Astrocyte (in vitro differentiated cells and primary cell): ENCODE measurements at regions not wholly inside any gene's neighbourhood (a gene's known extent, or its start where the extent isn't known, plus 50 kb on each side); places are given as distances from the start of the nearest gene placed in this dataset.

Experiments used
- DNase-seq: peaks from one replicate; pipeline ENCODE4 v3.0.0-alpha.2; 2010; ENCODE audit warnings: low read depth
- FAIRE-seq: peaks from 2 replicates; lab custom pipeline; 2011; peaks lifted over from hg19 to GRCh38; lab: Jason Lieb, UNC
- H2AFZ ChIP-seq: 2 replicates; pipeline ENCODE4 v1.6.0; 2012; ENCODE audit warnings: low read depth, low read length, inconsistent platforms
- H3K27ac ChIP-seq: 2 replicates; pipeline ENCODE4 v1.5.1; 2011; ENCODE audit warnings: low read depth, low read length, inconsistent platforms
- H3K27me3 ChIP-seq: 2 replicates; pipeline ENCODE4 v1.6.0; 2011; ENCODE audit warnings: low read length, inconsistent platforms; ENCODE audit not compliant: insufficient read depth
- H3K36me3 ChIP-seq: 2 replicates; pipeline ENCODE4 v1.5.1; 2011; ENCODE audit warnings: low read length, inconsistent platforms; ENCODE audit not compliant: insufficient read depth
- H3K4me1 ChIP-seq: 2 replicates; pipeline ENCODE4 v1.5.1; 2011; ENCODE audit warnings: low read length, inconsistent platforms; ENCODE audit not compliant: insufficient read depth
- H3K4me2 ChIP-seq: 2 replicates; pipeline ENCODE4 v1.6.0; 2012; ENCODE audit warnings: low read length, inconsistent platforms
- H3K4me3 ChIP-seq: 2 replicates; pipeline ENCODE4 v1.5.1; 2011; ENCODE audit warnings: low read depth, mild to moderate bottlenecking, low read length, inconsistent platforms; ENCODE audit not compliant: insufficient read depth
- H3K79me2 ChIP-seq: 2 replicates; pipeline ENCODE4 v1.6.0; 2012; ENCODE audit warnings: mild to moderate bottlenecking, low read length, inconsistent platforms; ENCODE audit not compliant: insufficient read depth
- H3K9ac ChIP-seq: 2 replicates; pipeline ENCODE4 v1.6.0; 2012; ENCODE audit warnings: mild to moderate bottlenecking, low read length, inconsistent platforms
- H3K9me3 ChIP-seq: 2 replicates; pipeline ENCODE4 v1.5.1; 2012; ENCODE audit warnings: low read depth, mild to moderate bottlenecking, low read length, inconsistent platforms; ENCODE audit not compliant: insufficient read depth
- H4K20me1 ChIP-seq: 2 replicates; pipeline ENCODE4 v1.6.0; 2012; ENCODE audit warnings: low read length, inconsistent platforms; ENCODE audit not compliant: insufficient read depth
- H3K27ac Mint-ChIP-seq: one replicate; pipeline ENCODE4 v1.8.0; 2021; ENCODE audit warnings: mild to moderate bottlenecking, mixed read lengths; ENCODE audit not compliant: unreplicated experiment
- H3K27me3 Mint-ChIP-seq: one replicate; pipeline ENCODE4 v1.8.0; 2021; ENCODE audit warnings: low read depth, mixed read lengths; ENCODE audit not compliant: unreplicated experiment
- H3K36me3 Mint-ChIP-seq: one replicate; pipeline ENCODE4 v1.8.0; 2021; ENCODE audit warnings: low read depth, mixed read lengths; ENCODE audit not compliant: unreplicated experiment
- H3K4me1 Mint-ChIP-seq: one replicate; pipeline ENCODE4 v1.8.0; 2021; ENCODE audit warnings: low read depth, mixed read lengths; ENCODE audit not compliant: unreplicated experiment
- H3K4me3 Mint-ChIP-seq: one replicate; pipeline ENCODE4 v1.8.0; 2021; ENCODE audit warnings: mild to moderate bottlenecking, moderate library complexity, mixed read lengths; ENCODE audit not compliant: unreplicated experiment
- H3K9me3 Mint-ChIP-seq: one replicate; pipeline ENCODE4 v1.8.0; 2021; ENCODE audit warnings: mild to moderate bottlenecking, mixed read lengths; ENCODE audit not compliant: unreplicated experiment
- EZH2 ChIP-seq: IDR thresholded peaks from 2 replicates; pipeline ENCODE4 v1.6.1; 2012; ENCODE audit warnings: mild to moderate bottlenecking, low read length, inconsistent platforms; ENCODE audit not compliant: insufficient read depth
- TF ChIP-seq, protein P1 (sequence below): IDR thresholded peaks from 2 replicates; pipeline ENCODE4 v1.5.1; 2011; ENCODE audit warnings: low read depth, mild to moderate bottlenecking, inconsistent platforms, low read length, moderate library complexity; ENCODE audit not compliant: insufficient read depth

DNA sequence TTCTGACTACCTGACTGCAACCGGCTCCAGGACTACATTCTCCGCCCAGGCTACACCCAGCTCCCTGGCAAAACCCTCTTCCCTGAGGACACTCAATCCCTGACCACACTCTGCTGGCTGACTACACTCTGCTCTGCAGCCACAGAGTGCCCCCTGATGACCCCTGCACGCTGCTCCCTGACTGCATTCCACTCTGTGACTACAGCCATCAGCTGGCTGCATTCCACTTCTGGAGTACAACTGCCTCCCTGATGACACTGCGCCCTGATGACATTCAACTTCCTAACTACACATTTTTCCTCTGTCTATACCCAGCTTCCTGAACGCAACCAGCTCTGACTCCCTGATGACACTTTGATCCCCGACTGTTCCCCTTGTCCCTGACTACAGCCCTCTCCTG, 71.3 kb upstream of the NRXN1 start:
- Histone ChIP-seq H3K27ac (no peak overlapping the region), H3K4me2 (peak overlapping the region; percentile 49), H3K36me3 (no peaks in the 10 kb centered on the region), H3K9ac (no peak overlapping the region), H3K9me3 (no peaks in the 10 kb centered on the region), H3K4me1 (peaks cover 5% of the 10 kb centered on the region), H3K79me2 (no peaks in the 10 kb centered on the region), H2AFZ (no peak overlapping the region), H4K20me1 (no peaks in the 10 kb centered on the region), H3K27me3 (no peaks in the 10 kb centered on the region), H3K4me3 (no peak overlapping the region)
- DNase-seq, result peak; percentile 51
- Mint-ChIP-seq H3K36me3 (no peaks in the 10 kb centered on the region), H3K27me3 (no peaks in the 10 kb centered on the region), H3K4me3 (no peak overlapping the region), H3K27ac (peak overlapping the region; percentile 94), H3K9me3 (no peaks in the 10 kb centered on the region), H3K4me1 (peaks cover 8% of the 10 kb centered on the region)
- no peak for TF ChIP-seq EZH2
- TF ChIP-seq, protein P1, sequence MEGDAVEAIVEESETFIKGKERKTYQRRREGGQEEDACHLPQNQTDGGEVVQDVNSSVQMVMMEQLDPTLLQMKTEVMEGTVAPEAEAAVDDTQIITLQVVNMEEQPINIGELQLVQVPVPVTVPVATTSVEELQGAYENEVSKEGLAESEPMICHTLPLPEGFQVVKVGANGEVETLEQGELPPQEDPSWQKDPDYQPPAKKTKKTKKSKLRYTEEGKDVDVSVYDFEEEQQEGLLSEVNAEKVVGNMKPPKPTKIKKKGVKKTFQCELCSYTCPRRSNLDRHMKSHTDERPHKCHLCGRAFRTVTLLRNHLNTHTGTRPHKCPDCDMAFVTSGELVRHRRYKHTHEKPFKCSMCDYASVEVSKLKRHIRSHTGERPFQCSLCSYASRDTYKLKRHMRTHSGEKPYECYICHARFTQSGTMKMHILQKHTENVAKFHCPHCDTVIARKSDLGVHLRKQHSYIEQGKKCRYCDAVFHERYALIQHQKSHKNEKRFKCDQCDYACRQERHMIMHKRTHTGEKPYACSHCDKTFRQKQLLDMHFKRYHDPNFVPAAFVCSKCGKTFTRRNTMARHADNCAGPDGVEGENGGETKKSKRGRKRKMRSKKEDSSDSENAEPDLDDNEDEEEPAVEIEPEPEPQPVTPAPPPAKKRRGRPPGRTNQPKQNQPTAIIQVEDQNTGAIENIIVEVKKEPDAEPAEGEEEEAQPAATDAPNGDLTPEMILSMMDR, result no peak
- no peak for FAIRE-seq

DNA sequence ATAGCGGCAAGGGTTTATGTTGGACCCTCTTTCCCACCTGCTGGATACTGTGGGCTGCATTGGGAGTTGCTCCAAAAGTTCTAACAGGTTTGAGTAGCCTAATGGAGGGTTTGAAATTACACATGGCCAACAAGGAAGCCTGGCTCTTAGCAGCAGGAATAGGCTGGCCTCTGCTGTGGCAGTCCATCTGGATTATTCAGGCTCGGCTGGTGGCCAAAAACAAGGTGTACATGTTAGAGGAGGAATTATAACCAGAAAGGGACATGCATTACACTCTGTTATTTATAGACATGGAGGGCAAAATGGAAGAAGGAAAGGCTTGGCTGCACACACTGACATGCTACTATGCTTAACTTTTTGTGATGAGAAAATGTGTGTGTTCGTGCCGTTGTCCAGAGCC, 61.1 kb upstream of the NRXN1 start:
- H3K27me3 ChIP-seq, result no peaks in the 10 kb centered on the region
- no peak for DNase-seq
- H4K20me1 ChIP-seq, result no peaks in the 10 kb centered on the region
- FAIRE-seq, result no peak
- H3K4me1 ChIP-seq, result no peaks in the 10 kb centered on the region
- Mint-ChIP-seq H3K27me3 (peaks cover 3% of the 10 kb centered on the region), H3K9me3 (peaks cover 3% of the 10 kb centered on the region), H3K4me1 (no peaks in the 10 kb centered on the region), H3K36me3 (no peaks in the 10 kb centered on the region), H3K27ac (no peak overlapping the region), H3K4me3 (no peak overlapping the region)
- no peak overlapping the region for H3K9ac ChIP-seq
- no peaks in the 10 kb centered on the region for H3K36me3 ChIP-seq
- no peaks in the 10 kb centered on the region for H3K79me2 ChIP-seq
- no peak for TF ChIP-seq EZH2
- TF ChIP-seq, protein P1, result no peak
- H2AFZ ChIP-seq, result no peak overlapping the region
- H3K9me3 ChIP-seq, result no peaks in the 10 kb centered on the region
- no peak overlapping the region for H3K27ac ChIP-seq
- H3K4me3 ChIP-seq, result no peak overlapping the region
- no peak overlapping the region for H3K4me2 ChIP-seq

DNA sequence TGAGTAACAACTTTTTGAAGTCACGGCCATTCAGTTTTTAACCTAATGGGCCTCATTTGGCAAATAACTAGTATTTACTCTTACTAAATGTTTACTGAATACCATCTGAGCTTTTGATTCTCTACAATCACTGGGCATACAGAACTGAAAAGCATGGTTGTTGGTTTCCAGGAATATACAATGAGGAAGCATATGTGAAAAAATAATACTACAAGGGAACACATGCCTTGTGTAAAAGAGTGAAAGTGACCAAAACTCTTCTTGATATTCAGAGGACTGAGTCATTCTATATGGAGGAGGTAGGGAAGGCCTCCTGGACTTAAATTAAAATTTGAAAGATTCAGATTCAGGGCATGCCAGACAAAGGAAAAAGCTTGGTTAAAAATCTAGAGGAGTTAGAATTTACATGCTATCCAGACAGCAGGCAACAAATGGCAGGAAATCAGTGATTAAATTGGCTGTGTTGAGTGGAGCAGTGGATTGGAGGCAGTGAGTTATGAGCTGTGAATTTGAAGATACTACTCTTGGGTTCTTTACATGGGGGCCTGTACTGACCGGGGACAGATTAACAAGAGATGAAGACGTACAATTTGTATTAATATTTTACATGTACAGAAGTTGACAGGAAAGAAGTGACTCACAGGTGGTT, 53.6 kb upstream of the NRXN1 start:
- no peaks in the 10 kb centered on the region for H3K27me3 ChIP-seq
- Mint-ChIP-seq H3K27me3 (peaks cover 3% of the 10 kb centered on the region), H3K27ac (no peak overlapping the region), H3K9me3 (no peaks in the 10 kb centered on the region), H3K36me3 (no peaks in the 10 kb centered on the region), H3K4me3 (no peak overlapping the region), H3K4me1 (no peaks in the 10 kb centered on the region)
- FAIRE-seq, result no peak
- H3K9ac ChIP-seq, result no peak overlapping the region
- no peak overlapping the region for H2AFZ ChIP-seq
- no peaks in the 10 kb centered on the region for H3K9me3 ChIP-seq
- no peak overlapping the region for H3K4me2 ChIP-seq
- H3K27ac ChIP-seq, result no peak overlapping the region
- TF ChIP-seq, protein P1, result no peak
- no peak for TF ChIP-seq EZH2
- H3K4me3 ChIP-seq, result no peak overlapping the region
- no peaks in the 10 kb centered on the region for H3K4me1 ChIP-seq
- no peaks in the 10 kb centered on the region for H4K20me1 ChIP-seq
- H3K79me2 ChIP-seq, result no peaks in the 10 kb centered on the region
- no peaks in the 10 kb centered on the region for H3K36me3 ChIP-seq
- no peak for DNase-seq
